ENCODE measurements at regions not wholly inside any gene's neighbourhood (a gene's known extent, or its start where the extent isn't known, plus 50 kb on each side); places are given as distances from the start of the nearest gene placed in this dataset.
"Not testable (repeated sequence)": the region's sequence is repeated elsewhere in the genome, so short reads cannot be mapped to it uniquely, and the experiment has no call there.

DNA sequence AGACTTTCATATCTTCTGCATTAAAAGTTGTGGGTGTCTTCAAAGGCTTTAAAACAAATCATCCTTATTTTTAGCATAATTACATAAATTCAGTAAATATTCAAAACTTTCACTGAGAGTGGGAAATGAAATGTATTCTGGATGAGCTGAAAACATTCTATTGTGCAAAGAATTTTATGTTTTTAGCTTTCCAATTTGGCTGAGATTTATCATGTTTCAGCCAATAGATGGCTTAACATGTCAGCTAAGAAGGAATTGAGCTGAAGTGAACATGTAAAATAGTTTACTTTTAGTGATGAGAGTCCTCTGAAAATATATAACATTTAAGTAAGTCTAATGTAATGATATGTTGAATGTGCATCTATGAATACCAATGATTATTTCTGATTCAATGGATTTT lies 213.5 kb upstream of the GIMD1 start:
- no peak overlapping the region for H3K4me3 ChIP-seq
- H3K9me3 ChIP-seq, result no peaks in the 10 kb centered on the region
- H3K27me3 ChIP-seq, result no peaks in the 10 kb centered on the region
- intact Hi-C loops (cut with DNase I), result no loop called here
- no peaks in the 10 kb centered on the region for H3K4me1 ChIP-seq
- H3K27ac ChIP-seq, result no peak overlapping the region
- no peak for FAIRE-seq
- ATAC-seq, result no peak
- no peak for DNase-seq
- no peaks in the 10 kb centered on the region for H3K36me3 ChIP-seq
- TF ChIP-seq, protein P1, sequence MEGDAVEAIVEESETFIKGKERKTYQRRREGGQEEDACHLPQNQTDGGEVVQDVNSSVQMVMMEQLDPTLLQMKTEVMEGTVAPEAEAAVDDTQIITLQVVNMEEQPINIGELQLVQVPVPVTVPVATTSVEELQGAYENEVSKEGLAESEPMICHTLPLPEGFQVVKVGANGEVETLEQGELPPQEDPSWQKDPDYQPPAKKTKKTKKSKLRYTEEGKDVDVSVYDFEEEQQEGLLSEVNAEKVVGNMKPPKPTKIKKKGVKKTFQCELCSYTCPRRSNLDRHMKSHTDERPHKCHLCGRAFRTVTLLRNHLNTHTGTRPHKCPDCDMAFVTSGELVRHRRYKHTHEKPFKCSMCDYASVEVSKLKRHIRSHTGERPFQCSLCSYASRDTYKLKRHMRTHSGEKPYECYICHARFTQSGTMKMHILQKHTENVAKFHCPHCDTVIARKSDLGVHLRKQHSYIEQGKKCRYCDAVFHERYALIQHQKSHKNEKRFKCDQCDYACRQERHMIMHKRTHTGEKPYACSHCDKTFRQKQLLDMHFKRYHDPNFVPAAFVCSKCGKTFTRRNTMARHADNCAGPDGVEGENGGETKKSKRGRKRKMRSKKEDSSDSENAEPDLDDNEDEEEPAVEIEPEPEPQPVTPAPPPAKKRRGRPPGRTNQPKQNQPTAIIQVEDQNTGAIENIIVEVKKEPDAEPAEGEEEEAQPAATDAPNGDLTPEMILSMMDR (IDR thresholded peaks at IDR 0.05), result no peak

DNA sequence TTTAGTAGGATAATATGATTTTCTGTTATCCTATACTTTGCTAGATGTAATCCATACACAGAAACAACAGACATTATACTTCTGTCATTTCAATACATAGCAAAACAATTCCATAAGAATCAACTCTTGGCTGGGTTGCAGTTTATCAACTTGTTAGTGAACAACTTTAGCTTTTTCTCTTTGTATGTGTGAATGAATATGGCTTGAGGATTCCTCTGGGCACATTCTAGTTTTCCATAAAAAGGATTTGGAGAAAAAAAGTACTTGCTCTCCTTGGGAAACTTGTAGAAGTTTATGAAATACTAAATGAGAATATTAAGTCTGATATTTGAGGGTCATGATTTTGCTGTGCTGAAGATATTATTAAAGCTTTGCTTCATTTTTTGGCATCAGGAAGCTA lies 210.7 kb upstream of the GIMD1 start:
- no peak overlapping the region for H3K4me3 ChIP-seq
- no peaks in the 10 kb centered on the region for H3K4me1 ChIP-seq
- intact Hi-C loops (cut with DNase I), result no loop called here
- no peaks in the 10 kb centered on the region for H3K36me3 ChIP-seq
- FAIRE-seq (no peak), ATAC-seq (no peak), DNase-seq (no peak)
- TF ChIP-seq, protein P1 (IDR thresholded peaks at IDR 0.05), result no peak
- no peak overlapping the region for H3K27ac ChIP-seq
- H3K27me3 ChIP-seq, result no peaks in the 10 kb centered on the region
- no peaks in the 10 kb centered on the region for H3K9me3 ChIP-seq

DNA sequence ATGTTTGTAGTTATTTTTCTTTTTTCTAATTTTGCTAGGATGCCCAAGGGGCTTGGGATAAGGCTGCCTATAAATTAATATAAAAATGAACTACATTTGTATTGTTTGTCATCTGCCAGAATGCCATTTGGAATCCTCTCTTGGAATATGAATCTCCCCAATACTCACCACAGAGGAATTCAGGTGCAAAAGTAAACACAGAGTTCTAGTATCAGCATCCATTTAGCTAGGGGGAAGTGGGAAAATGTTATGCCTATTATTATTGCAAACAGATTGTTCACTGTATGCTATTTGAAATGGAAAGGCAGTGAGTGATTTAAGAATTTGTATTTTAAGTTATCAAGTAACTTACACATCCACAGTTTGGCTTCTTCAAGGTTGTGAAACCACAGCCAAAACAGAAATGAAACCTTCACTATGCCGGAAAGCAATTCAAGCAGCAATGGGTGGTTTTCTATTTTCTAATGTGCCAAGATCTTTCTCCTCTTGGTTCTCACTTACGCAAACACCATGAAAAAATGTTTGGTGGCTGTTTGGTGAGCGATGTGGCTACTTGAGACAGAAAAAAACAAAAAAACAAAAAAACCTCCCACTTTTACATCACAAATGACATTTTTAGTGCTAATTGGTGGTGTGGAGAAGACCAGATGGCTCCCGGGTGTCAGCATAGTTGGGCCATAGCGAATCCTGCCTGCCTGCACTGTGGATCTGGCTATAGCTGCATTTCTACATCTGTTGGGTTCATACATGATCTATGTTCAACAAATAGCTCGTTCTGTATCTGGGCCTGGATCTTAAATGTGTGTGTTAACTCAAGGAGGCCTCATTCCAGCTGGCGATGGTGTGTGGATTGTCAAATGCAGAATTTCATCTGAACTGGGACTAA lies 200.8 kb upstream of the GIMD1 start:
- H3K9me3 ChIP-seq, result no peaks in the 10 kb centered on the region
- H3K27ac ChIP-seq, result no peak overlapping the region
- FAIRE-seq, result no peak
- no peaks in the 10 kb centered on the region for H3K27me3 ChIP-seq
- 64 to 76% methylated on average over 7 of the region's 7 CpGs for WGBS, 2 donors
- intact Hi-C loops (cut with DNase I), result no loop called here
- no peaks in the 10 kb centered on the region for H3K4me1 ChIP-seq
- no peaks in the 10 kb centered on the region for H3K36me3 ChIP-seq
- TF ChIP-seq, protein P1 (IDR thresholded peaks at IDR 0.05), result no peak
- no peak for ATAC-seq
- H3K4me3 ChIP-seq, result no peak overlapping the region
- no peak for DNase-seq

DNA sequence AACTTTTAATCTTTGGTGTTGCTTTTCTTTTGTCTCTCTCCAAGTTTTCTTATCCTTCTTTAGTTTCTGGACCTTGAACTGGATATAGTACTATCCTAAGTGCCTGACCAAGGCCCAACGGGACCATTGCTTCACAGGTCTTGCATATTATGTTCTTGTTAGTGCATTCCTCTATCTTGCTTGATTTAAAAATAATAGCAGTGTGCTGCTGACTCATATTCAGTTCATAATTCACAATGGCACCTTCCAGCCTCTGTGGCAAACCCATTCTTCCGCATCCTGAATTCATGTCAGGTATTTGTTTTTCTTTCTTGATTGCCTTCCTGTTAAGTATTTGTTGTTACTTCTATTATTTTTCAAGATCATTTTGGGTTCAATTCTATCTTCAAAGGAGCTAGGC lies 197.1 kb upstream of the GIMD1 start:
- FAIRE-seq (no peak), DNase-seq (no peak), ATAC-seq (no peak)
- H3K9me3 ChIP-seq, result no peaks in the 10 kb centered on the region
- no peaks in the 10 kb centered on the region for H3K36me3 ChIP-seq
- no peak overlapping the region for H3K4me3 ChIP-seq
- no peaks in the 10 kb centered on the region for H3K27me3 ChIP-seq
- intact Hi-C loops (cut with DNase I), result no loop called here
- 58 to 66% methylated on average over 2 of the region's 2 CpGs for WGBS, 2 donors
- TF ChIP-seq, protein P1 (IDR thresholded peaks at IDR 0.05), result no peak
- no peak overlapping the region for H3K27ac ChIP-seq
- no peaks in the 10 kb centered on the region for H3K4me1 ChIP-seq

DNA sequence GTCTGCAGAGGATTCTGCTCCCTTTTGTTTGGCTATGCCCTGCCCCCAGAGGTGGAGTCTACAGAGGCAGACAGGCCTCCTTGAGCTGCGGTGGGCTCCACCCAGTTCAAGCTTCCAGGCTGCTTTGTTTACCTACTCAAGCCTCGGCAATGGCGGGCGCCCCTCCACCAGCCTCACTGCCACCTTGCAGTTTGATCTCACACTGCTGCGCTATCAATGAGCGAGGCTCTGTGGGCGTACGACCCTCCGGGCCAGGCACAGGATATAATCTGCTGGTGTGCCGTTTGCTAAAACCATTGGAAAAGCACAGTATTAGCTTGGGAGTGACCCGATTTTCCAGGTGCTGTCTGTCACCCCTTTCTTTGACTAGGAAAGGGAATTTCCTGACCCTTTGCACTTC lies 195.1 kb upstream of the GIMD1 start:
- DNase-seq; ATAC-seq; H3K27me3 ChIP-seq; H3K36me3 ChIP-seq; FAIRE-seq; intact Hi-C loops (cut with DNase I); H3K4me1 ChIP-seq; H3K4me3 ChIP-seq; H3K9me3 ChIP-seq; H3K27ac ChIP-seq: not testable (repeated sequence)
- WGBS, 2 donors, result 72 to 82% methylated on average over 11 of the region's 11 CpGs

Data from pancreas (tissue), 10 donors.